KMS-11 (cell line): ENCODE measurements at regions not wholly inside any gene's neighbourhood (a gene's known extent, or its start where the extent isn't known, plus 50 kb on each side); places are given as distances from the start of the nearest gene placed in this dataset.

Source experiments
- H2AFZ ChIP-seq: fragments of 200-600 bp; sonication (generic); 2 replicates; pipeline ENCODE4 v1.6.1; 2016; ENCODE audit warnings: antibody characterized with exemption, mixed run types, low read depth
- H3K27ac ChIP-seq: fragments of 200-600 bp; sonication (generic); 2 replicates; pipeline ENCODE4 v1.6.1; 2016; ENCODE audit warnings: mild to moderate bottlenecking, mixed run types
- H3K27me3 ChIP-seq: fragments of 200-600 bp; sonication (generic); 2 replicates; pipeline ENCODE4 v1.6.1; 2017; ENCODE audit warnings: mild to moderate bottlenecking, low read depth, mixed run types, moderate library complexity; ENCODE audit not compliant: insufficient read depth
- H3K36me3 ChIP-seq: fragments of 200-600 bp; sonication (generic); 2 replicates; pipeline ENCODE4 v1.6.1; 2017; ENCODE audit warnings: mild to moderate bottlenecking, mixed run types; ENCODE audit not compliant: insufficient read depth
- H3K4me1 ChIP-seq: fragments of 200-600 bp; sonication (generic); 2 replicates; pipeline ENCODE4 v1.6.1; 2016; ENCODE audit warnings: mild to moderate bottlenecking, low read depth, mixed run types; ENCODE audit not compliant: poor library complexity, severe bottlenecking
- H3K4me2 ChIP-seq: fragments of 200-600 bp; sonication (generic); 2 replicates; pipeline ENCODE4 v1.7.0; 2016; ENCODE audit warnings: mild to moderate bottlenecking, mixed run types
- H3K4me3 ChIP-seq: fragments of 200-600 bp; sonication (generic); IDR thresholded peaks from 2 replicates; pipeline ENCODE4 v1.6.1; 2017; ENCODE audit warnings: low read depth, low read length, mixed read lengths; ENCODE audit not compliant: insufficient read depth
- H3K79me2 ChIP-seq: fragments of 200-600 bp; sonication (generic); 2 replicates; pipeline ENCODE4 v1.6.1; 2016; ENCODE audit warnings: low read depth, mixed run types; ENCODE audit not compliant: insufficient read depth
- H3K9ac ChIP-seq: fragments of 200-600 bp; sonication (generic); 2 replicates; pipeline ENCODE4 v1.6.1; 2016; ENCODE audit warnings: mild to moderate bottlenecking, mixed run types
- H4K20me1 ChIP-seq: fragments of 200-600 bp; sonication (generic); 2 replicates; pipeline ENCODE4 v1.6.1; 2016; ENCODE audit warnings: mild to moderate bottlenecking, mixed run types; ENCODE audit not compliant: insufficient read depth
- CTCF ChIP-seq: fragments of 200-600 bp; sonication (generic); conservative IDR thresholded peaks from 2 replicates; pipeline ENCODE4 v1.6.1; 2017; ENCODE audit warnings: low read depth, mild to moderate bottlenecking, antibody characterized with exemption, low read length, moderate library complexity, mixed read lengths

DNA sequence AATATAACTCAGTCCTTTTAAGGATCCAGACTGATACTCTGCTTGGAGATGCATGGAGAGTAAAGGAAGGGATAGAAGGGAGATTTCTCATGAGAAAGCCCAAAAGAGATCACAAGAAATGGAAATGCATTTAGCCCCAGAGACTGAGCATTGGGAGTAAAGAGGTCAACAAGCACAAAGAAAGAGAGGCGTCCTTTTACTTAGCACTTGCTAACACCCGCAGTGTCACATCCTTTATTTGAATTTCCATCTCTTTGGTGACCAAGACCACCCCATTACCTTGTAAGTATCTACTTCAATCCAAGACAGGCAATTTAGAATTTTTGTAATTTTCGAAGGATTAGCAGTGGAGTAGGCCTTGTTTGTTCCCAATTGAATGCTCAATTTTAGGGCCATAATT lies 111.8 kb upstream of the DCC start:
- Histone ChIP-seq H3K4me2 (no peak overlapping the region), H4K20me1 (no peaks in the 10 kb centered on the region), H3K9ac (no peak overlapping the region), H3K4me1 (peaks cover 10% of the 10 kb centered on the region), H3K36me3 (no peaks in the 10 kb centered on the region), H3K27me3 (no peaks in the 10 kb centered on the region), H3K27ac (no peak overlapping the region), H3K4me3 (no peak overlapping the region), H2AFZ (no peak overlapping the region), H3K79me2 (no peaks in the 10 kb centered on the region)
- TF ChIP-seq CTCF = no peak

- H3K27me3 ChIP-seq = no peaks in the 10 kb centered on the region
Observed at GRCh38 chr18:52236131-52236530, 103.9 kb upstream of the DCC start.

GRCh38 chr18:52237551-52237950 lies 102.4 kb upstream of the DCC start:
- H3K27ac ChIP-seq = no peak overlapping the region
- no peak overlapping the region for H2AFZ ChIP-seq
- no peak overlapping the region for H3K9ac ChIP-seq
- H4K20me1 ChIP-seq = no peaks in the 10 kb centered on the region
- no peak for TF ChIP-seq CTCF
- H3K4me1 ChIP-seq = no peaks in the 10 kb centered on the region
- H3K36me3 ChIP-seq = no peaks in the 10 kb centered on the region
- H3K4me3 ChIP-seq = no peak overlapping the region
- H3K79me2 ChIP-seq = no peaks in the 10 kb centered on the region
- no peaks in the 10 kb centered on the region for H3K27me3 ChIP-seq
- no peak overlapping the region for H3K4me2 ChIP-seq

More at GRCh38 chr18:52236131-52236530, 103.9 kb upstream of the DCC start:
- H3K27ac ChIP-seq = no peak overlapping the region
- H3K36me3 ChIP-seq = no peaks in the 10 kb centered on the region
- no peak overlapping the region for H3K4me3 ChIP-seq
- no peaks in the 10 kb centered on the region for H4K20me1 ChIP-seq
- no peak overlapping the region for H3K9ac ChIP-seq
- peaks cover 5% of the 10 kb centered on the region for H3K4me1 ChIP-seq
- H3K4me2 ChIP-seq = no peak overlapping the region
- no peaks in the 10 kb centered on the region for H3K79me2 ChIP-seq
- no peak for TF ChIP-seq CTCF
- no peak overlapping the region for H2AFZ ChIP-seq

GRCh38 chr18:52242711-52243110 lies 97.3 kb upstream of the DCC start:
- Histone ChIP-seq H3K36me3 (no peaks in the 10 kb centered on the region), H3K79me2 (no peaks in the 10 kb centered on the region), H3K27ac (no peak overlapping the region), H3K4me3 (no peak overlapping the region), H3K27me3 (no peaks in the 10 kb centered on the region), H3K9ac (no peak overlapping the region), H3K4me2 (no peak overlapping the region), H4K20me1 (no peaks in the 10 kb centered on the region), H2AFZ (no peak overlapping the region), H3K4me1 (no peaks in the 10 kb centered on the region)
- no peak for TF ChIP-seq CTCF
